AG04450 (cell line): ENCODE measurements at regions not wholly inside any gene's neighbourhood (a gene's known extent, or its start where the extent isn't known, plus 50 kb on each side); places are given as distances from the start of the nearest gene placed in this dataset.
A peak's percentile ranks its signal among the peaks of the same experiment; 100 is the strongest.

Source experiments
- CTCF ChIA-PET: fragments of 300-600, 350-600 bp; formaldehyde crosslinking; extraction: SDS; loops from one replicate; lab custom pipeline; 2022; ENCODE audit warnings: antibody characterized with exemption, inconsistent platforms; lab: Charles Lee
- POLR2A ChIA-PET: fragments of 350-600 bp; formaldehyde crosslinking; extraction: SDS; loops from one replicate; lab custom pipeline; 2021; ENCODE audit warnings: antibody characterized with exemption, inconsistent platforms; lab: Yijun Ruan, JAX
- DNase-seq: peaks from one replicate; pipeline ENCODE4 v3.0.0-alpha.2; 2011; ENCODE audit warnings: low read depth, low spot score
- H3K27ac ChIP-seq: one replicate; pipeline ENCODE4 v1.5.1; 2012; ENCODE audit warnings: low read depth, low read length, control low read depth
- H3K27me3 ChIP-seq: one replicate; pipeline ENCODE4 v1.6.0; 2012; ENCODE audit warnings: low read length; ENCODE audit not compliant: control insufficient read depth, insufficient read depth
- H3K4me3 ChIP-seq: 2 replicates; pipeline ENCODE4 v1.5.1; 2011; ENCODE audit warnings: mild to moderate bottlenecking, low read depth, low read length, control low read depth
- H3K9me3 ChIP-seq: 2 replicates; pipeline ENCODE4 v1.5.1; 2012; ENCODE audit warnings: low read length; ENCODE audit not compliant: control insufficient read depth, insufficient read depth
- CTCF ChIP-seq: IDR thresholded peaks from 2 replicates; pipeline ENCODE4 v1.5.1; 2011; ENCODE audit warnings: low read depth, low read length, control low read depth, inconsistent platforms

- Histone ChIP-seq H3K4me3 (no peak overlapping the region), H3K27me3 (no peaks in the 10 kb centered on the region), H3K9me3 (no peaks in the 10 kb centered on the region), H3K27ac (no peak overlapping the region)
- no peak for DNase-seq
- CTCF ChIA-PET, result no interaction called here
- POLR2A ChIA-PET, result no interaction called here
- TF ChIP-seq CTCF, result no peak
These were observed 361.8 kb downstream of the MFSD1 start for GRCh38 chr3:159163656-159164055.

GRCh38 chr3:159165961-159166360 is 364.1 kb downstream of the MFSD1 start:
- ChIA-PET CTCF (interaction anchor here (1.1 kb wide), 1 partner anchor 87 kb away, joined by 5 read pairs; no protein-coding TSS in a partner anchor), POLR2A (no interaction called here)
- H3K27me3 ChIP-seq, result no peaks in the 10 kb centered on the region
- DNase-seq, result no peak
- no peaks in the 10 kb centered on the region for H3K9me3 ChIP-seq
- TF ChIP-seq CTCF, result no peak
- H3K27ac ChIP-seq, result no peak overlapping the region
- no peak overlapping the region for H3K4me3 ChIP-seq

GRCh38 chr3:159166899-159167586 is 365.2 kb downstream of the MFSD1 start:
- H3K27ac ChIP-seq, result no peak overlapping the region
- CTCF ChIA-PET, result interaction anchor here (0.6 to 1.0 kb wide), 2 partner anchors 9 to 13 kb away, joined by 3 read pairs; no protein-coding TSS in a partner anchor
- H3K27me3 ChIP-seq, result no peaks in the 10 kb centered on the region
- TF ChIP-seq CTCF, result no peak
- POLR2A ChIA-PET, result no interaction called here
- no peaks in the 10 kb centered on the region for H3K9me3 ChIP-seq
- H3K4me3 ChIP-seq, result no peak overlapping the region
- no peak for DNase-seq

GRCh38 chr3:159168788-159169187 is 366.9 kb downstream of the MFSD1 start:
- no peaks in the 10 kb centered on the region for H3K9me3 ChIP-seq
- no peak for DNase-seq
- no peak overlapping the region for H3K27ac ChIP-seq
- ChIA-PET POLR2A (no interaction called here), CTCF (no interaction called here)
- no peak for TF ChIP-seq CTCF
- H3K4me3 ChIP-seq, result no peak overlapping the region
- H3K27me3 ChIP-seq, result no peaks in the 10 kb centered on the region

GRCh38 chr3:159169828-159170227 is 368.0 kb downstream of the MFSD1 start:
- Histone ChIP-seq H3K27me3 (no peaks in the 10 kb centered on the region), H3K4me3 (no peak overlapping the region), H3K27ac (no peak overlapping the region), H3K9me3 (no peaks in the 10 kb centered on the region)
- ChIA-PET CTCF (no interaction called here), POLR2A (interaction anchor here (0.7 kb wide), 1 partner anchor 77 kb away, joined by 10 read pairs; no protein-coding TSS in a partner anchor)
- peak; percentile 45 for DNase-seq
- no peak for TF ChIP-seq CTCF
